Astrocyte (in vitro differentiated cells and primary cell): ENCODE measurements at regions not wholly inside any gene's neighbourhood (a gene's known extent, or its start where the extent isn't known, plus 50 kb on each side); places are given as distances from the start of the nearest gene placed in this dataset.
"Not testable (repeated sequence)": the region's sequence is repeated elsewhere in the genome, so short reads cannot be mapped to it uniquely, and the experiment has no call there.

ENCODE experiments used
- DNase-seq: peaks from one replicate; pipeline ENCODE4 v3.0.0-alpha.2; 2010; ENCODE audit warnings: low read depth
- FAIRE-seq: peaks from 2 replicates; lab custom pipeline; 2011; peaks lifted over from hg19 to GRCh38; lab: Jason Lieb, UNC
- H2AFZ ChIP-seq: 2 replicates; pipeline ENCODE4 v1.6.0; 2012; ENCODE audit warnings: low read depth, low read length, inconsistent platforms
- H3K27ac ChIP-seq: 2 replicates; pipeline ENCODE4 v1.5.1; 2011; ENCODE audit warnings: low read depth, low read length, inconsistent platforms
- H3K27me3 ChIP-seq: 2 replicates; pipeline ENCODE4 v1.6.0; 2011; ENCODE audit warnings: low read length, inconsistent platforms; ENCODE audit not compliant: insufficient read depth
- H3K36me3 ChIP-seq: 2 replicates; pipeline ENCODE4 v1.5.1; 2011; ENCODE audit warnings: low read length, inconsistent platforms; ENCODE audit not compliant: insufficient read depth
- H3K4me1 ChIP-seq: 2 replicates; pipeline ENCODE4 v1.5.1; 2011; ENCODE audit warnings: low read length, inconsistent platforms; ENCODE audit not compliant: insufficient read depth
- H3K4me2 ChIP-seq: 2 replicates; pipeline ENCODE4 v1.6.0; 2012; ENCODE audit warnings: low read length, inconsistent platforms
- H3K4me3 ChIP-seq: 2 replicates; pipeline ENCODE4 v1.5.1; 2011; ENCODE audit warnings: low read depth, mild to moderate bottlenecking, low read length, inconsistent platforms; ENCODE audit not compliant: insufficient read depth
- H3K79me2 ChIP-seq: 2 replicates; pipeline ENCODE4 v1.6.0; 2012; ENCODE audit warnings: mild to moderate bottlenecking, low read length, inconsistent platforms; ENCODE audit not compliant: insufficient read depth
- H3K9ac ChIP-seq: 2 replicates; pipeline ENCODE4 v1.6.0; 2012; ENCODE audit warnings: mild to moderate bottlenecking, low read length, inconsistent platforms
- H3K9me3 ChIP-seq: 2 replicates; pipeline ENCODE4 v1.5.1; 2012; ENCODE audit warnings: low read depth, mild to moderate bottlenecking, low read length, inconsistent platforms; ENCODE audit not compliant: insufficient read depth
- H4K20me1 ChIP-seq: 2 replicates; pipeline ENCODE4 v1.6.0; 2012; ENCODE audit warnings: low read length, inconsistent platforms; ENCODE audit not compliant: insufficient read depth
- H3K27ac Mint-ChIP-seq: one replicate; pipeline ENCODE4 v1.8.0; 2021; ENCODE audit warnings: mild to moderate bottlenecking, mixed read lengths; ENCODE audit not compliant: unreplicated experiment
- H3K27me3 Mint-ChIP-seq: one replicate; pipeline ENCODE4 v1.8.0; 2021; ENCODE audit warnings: low read depth, mixed read lengths; ENCODE audit not compliant: unreplicated experiment
- H3K36me3 Mint-ChIP-seq: one replicate; pipeline ENCODE4 v1.8.0; 2021; ENCODE audit warnings: low read depth, mixed read lengths; ENCODE audit not compliant: unreplicated experiment
- H3K4me1 Mint-ChIP-seq: one replicate; pipeline ENCODE4 v1.8.0; 2021; ENCODE audit warnings: low read depth, mixed read lengths; ENCODE audit not compliant: unreplicated experiment
- H3K4me3 Mint-ChIP-seq: one replicate; pipeline ENCODE4 v1.8.0; 2021; ENCODE audit warnings: mild to moderate bottlenecking, moderate library complexity, mixed read lengths; ENCODE audit not compliant: unreplicated experiment
- H3K9me3 Mint-ChIP-seq: one replicate; pipeline ENCODE4 v1.8.0; 2021; ENCODE audit warnings: mild to moderate bottlenecking, mixed read lengths; ENCODE audit not compliant: unreplicated experiment
- CTCF ChIP-seq: IDR thresholded peaks from 2 replicates; pipeline ENCODE4 v1.5.1; 2011; ENCODE audit warnings: low read depth, mild to moderate bottlenecking, inconsistent platforms, low read length, moderate library complexity; ENCODE audit not compliant: insufficient read depth
- EZH2 ChIP-seq: IDR thresholded peaks from 2 replicates; pipeline ENCODE4 v1.6.1; 2012; ENCODE audit warnings: mild to moderate bottlenecking, low read length, inconsistent platforms; ENCODE audit not compliant: insufficient read depth

GRCh38 chr9:134531220-134531970 is 110.2 kb upstream of the COL5A1 start:
- TF ChIP-seq CTCF (no peak), EZH2 (no peak)
- peaks cover 27% of the 10 kb centered on the region for H3K4me1 ChIP-seq
- DNase-seq (no peak), FAIRE-seq (no peak)
- Mint-ChIP-seq H3K4me3 (no peak overlapping the region), H3K36me3 (peaks cover 4% of the 10 kb centered on the region), H3K4me1 (peaks cover 28% of the 10 kb centered on the region), H3K27ac (peak overlapping the region; percentile 26), H3K27me3 (peaks cover 8% of the 10 kb centered on the region), H3K9me3 (peaks cover 17% of the 10 kb centered on the region)
- no peak overlapping the region for H2AFZ ChIP-seq
- no peaks in the 10 kb centered on the region for H3K79me2 ChIP-seq
- H3K36me3 ChIP-seq = no peaks in the 10 kb centered on the region
- H3K4me3 ChIP-seq = no peak overlapping the region
- peaks cover 7% of the 10 kb centered on the region for H3K9me3 ChIP-seq
- H3K4me2 ChIP-seq = no peak overlapping the region
- H3K27ac ChIP-seq = no peak overlapping the region
- H4K20me1 ChIP-seq = no peaks in the 10 kb centered on the region
- no peaks in the 10 kb centered on the region for H3K27me3 ChIP-seq
- no peak overlapping the region for H3K9ac ChIP-seq

GRCh38 chr9:134532084-134532483 is 109.5 kb upstream of the COL5A1 start:
- peaks cover 2% of the 10 kb centered on the region for H3K36me3 Mint-ChIP-seq
- Histone ChIP-seq H2AFZ (no peak overlapping the region), H3K79me2 (no peaks in the 10 kb centered on the region), H3K36me3 (no peaks in the 10 kb centered on the region), H4K20me1 (no peaks in the 10 kb centered on the region), H3K27ac (no peak overlapping the region), H3K4me3 (no peak overlapping the region), H3K27me3 (no peaks in the 10 kb centered on the region), H3K9me3 (peaks cover 7% of the 10 kb centered on the region), H3K4me1 (peaks cover 34% of the 10 kb centered on the region), H3K4me2 (no peak overlapping the region), H3K9ac (no peak overlapping the region)
- H3K4me1 Mint-ChIP-seq = peaks cover 32% of the 10 kb centered on the region
- H3K9me3 Mint-ChIP-seq = peaks cover 13% of the 10 kb centered on the region
- DNase-seq = no peak
- TF ChIP-seq CTCF (no peak), EZH2 (no peak)
- no peak overlapping the region for H3K4me3 Mint-ChIP-seq
- no peak overlapping the region for H3K27ac Mint-ChIP-seq
- H3K27me3 Mint-ChIP-seq = peaks cover 1% of the 10 kb centered on the region
- no peak for FAIRE-seq

- not testable (repeated sequence) for H3K4me3 ChIP-seq, H3K27me3 ChIP-seq, H3K9ac ChIP-seq, H3K27me3 Mint-ChIP-seq, H3K27ac ChIP-seq, H3K79me2 ChIP-seq, H2AFZ ChIP-seq, H3K4me2 ChIP-seq, H3K36me3 ChIP-seq, H3K27ac Mint-ChIP-seq, H3K9me3 ChIP-seq, H4K20me1 ChIP-seq, H3K4me3 Mint-ChIP-seq, FAIRE-seq, DNase-seq, H3K36me3 Mint-ChIP-seq
- peaks cover 39% of the 10 kb centered on the region for H3K4me1 ChIP-seq
- Mint-ChIP-seq H3K4me1 (peaks cover 32% of the 10 kb centered on the region), H3K9me3 (peaks cover 12% of the 10 kb centered on the region)
Observed at GRCh38 chr9:134532661-134533060, 108.9 kb upstream of the COL5A1 start.
